OCI-LY7 (cell line): ENCODE measurements at regions not wholly inside any gene's neighbourhood (a gene's known extent, or its start where the extent isn't known, plus 50 kb on each side); places are given as distances from the start of the nearest gene placed in this dataset.

Experiments used
- CTCF ChIP-seq: fragments of 200-600 bp; sonication (generic); conservative IDR thresholded peaks from 2 replicates; pipeline ENCODE4 v1.5.1; 2014; ENCODE audit warnings: mild to moderate bottlenecking, antibody characterized with exemption, low read length, moderate library complexity, mixed read lengths
- EZH2phosphoT487 ChIP-seq: fragments of 200-600 bp; sonication (generic); IDR thresholded peaks from 2 replicates; pipeline ENCODE4 v1.6.1; 2018; ENCODE audit warnings: low read depth, borderline replicate concordance, mild to moderate bottlenecking, mixed run types, antibody characterized with exemption, low read length, moderate library complexity, mixed read lengths

- no peak for TF ChIP-seq CTCF
- no peak for TF ChIP-seq EZH2phosphoT487
Observed at GRCh38 chr10:9900751-9901150, 1116.9 kb upstream of the CELF2 start.
